ENCODE measurements at regions not wholly inside any gene's neighbourhood (a gene's known extent, or its start where the extent isn't known, plus 50 kb on each side); places are given as distances from the start of the nearest gene placed in this dataset.

DNA sequence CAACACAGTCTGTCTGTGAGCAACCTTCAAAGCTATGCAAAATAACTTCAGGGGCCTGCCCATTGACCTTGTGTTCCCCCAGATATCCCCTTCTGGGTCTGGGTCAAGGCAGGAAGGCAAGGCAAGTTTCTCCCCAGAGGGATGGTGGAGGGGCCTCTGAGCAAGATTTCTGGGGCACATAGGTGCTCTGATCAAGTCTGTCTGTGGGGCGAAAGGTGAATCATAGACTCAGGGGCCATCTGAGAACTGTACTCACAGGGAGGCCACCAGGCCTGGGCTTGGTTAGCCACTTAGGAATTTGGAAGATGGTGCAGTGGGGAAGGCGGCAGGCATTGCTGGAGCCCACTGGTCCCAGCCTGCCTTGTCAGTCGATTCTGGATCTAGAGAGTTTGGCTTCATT lies 92.4 kb downstream of the MINAR1 start:
- TF ChIP-seq, protein P1, sequence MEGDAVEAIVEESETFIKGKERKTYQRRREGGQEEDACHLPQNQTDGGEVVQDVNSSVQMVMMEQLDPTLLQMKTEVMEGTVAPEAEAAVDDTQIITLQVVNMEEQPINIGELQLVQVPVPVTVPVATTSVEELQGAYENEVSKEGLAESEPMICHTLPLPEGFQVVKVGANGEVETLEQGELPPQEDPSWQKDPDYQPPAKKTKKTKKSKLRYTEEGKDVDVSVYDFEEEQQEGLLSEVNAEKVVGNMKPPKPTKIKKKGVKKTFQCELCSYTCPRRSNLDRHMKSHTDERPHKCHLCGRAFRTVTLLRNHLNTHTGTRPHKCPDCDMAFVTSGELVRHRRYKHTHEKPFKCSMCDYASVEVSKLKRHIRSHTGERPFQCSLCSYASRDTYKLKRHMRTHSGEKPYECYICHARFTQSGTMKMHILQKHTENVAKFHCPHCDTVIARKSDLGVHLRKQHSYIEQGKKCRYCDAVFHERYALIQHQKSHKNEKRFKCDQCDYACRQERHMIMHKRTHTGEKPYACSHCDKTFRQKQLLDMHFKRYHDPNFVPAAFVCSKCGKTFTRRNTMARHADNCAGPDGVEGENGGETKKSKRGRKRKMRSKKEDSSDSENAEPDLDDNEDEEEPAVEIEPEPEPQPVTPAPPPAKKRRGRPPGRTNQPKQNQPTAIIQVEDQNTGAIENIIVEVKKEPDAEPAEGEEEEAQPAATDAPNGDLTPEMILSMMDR (IDR thresholded peaks at IDR 0.05; ENCODE audit: low read depth, low read length, poor library complexity, severe bottlenecking): no peak
- no peak for TF ChIP-seq EZH2phosphoT487 (IDR thresholded peaks at IDR 0.05; ENCODE audit: borderline replicate concordance, low read length)
